NCI-H1092 treated with DMSO at 0.1 percent for 48 hours (cell line): ENCODE measurements at regions not wholly inside any gene's neighbourhood (a gene's known extent, or its start where the extent isn't known, plus 50 kb on each side); places are given as distances from the start of the nearest gene placed in this dataset.
A peak's percentile ranks its signal among the peaks of the same experiment; 100 is the strongest.

Experiments used
- DNase-seq: peaks from one replicate; lab custom pipeline; 2025; lab: John Stamatoyannopoulos, UW

DNA sequence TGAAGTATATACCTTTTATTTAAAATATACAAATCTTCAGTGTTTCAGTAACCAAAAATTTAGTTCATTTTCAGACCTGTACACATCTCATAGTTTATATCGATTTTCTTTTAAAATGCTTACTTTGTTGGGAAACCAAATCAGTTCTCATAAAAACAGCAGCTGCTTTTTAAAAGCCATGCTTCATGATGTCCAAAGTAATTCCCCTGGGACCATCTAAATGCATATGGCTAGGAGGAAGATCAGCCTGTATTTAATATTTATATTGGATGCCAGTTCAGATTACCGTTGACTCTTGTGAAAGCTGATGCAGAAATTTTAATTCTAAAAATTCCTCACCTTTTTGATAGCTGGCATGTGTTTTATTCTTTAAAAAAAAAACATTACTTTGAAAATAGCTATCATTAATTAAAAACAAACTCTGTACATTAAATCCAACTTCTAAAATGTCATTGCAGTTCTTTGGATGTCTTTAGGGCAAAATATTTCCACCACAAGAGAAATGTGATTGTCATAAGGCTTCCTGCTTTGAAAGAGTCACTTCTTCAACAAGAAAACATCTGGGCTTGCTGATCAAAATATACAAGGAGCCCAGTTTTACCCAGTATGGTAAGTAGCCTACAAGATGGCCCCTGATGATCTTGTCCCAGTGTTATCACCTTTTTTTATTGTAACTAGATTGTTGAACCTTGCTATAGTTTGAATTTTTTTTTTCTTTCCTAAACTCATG is 1242.9 kb upstream of the CDH6 start:
- DNase-seq = peak; percentile 49

DNA sequence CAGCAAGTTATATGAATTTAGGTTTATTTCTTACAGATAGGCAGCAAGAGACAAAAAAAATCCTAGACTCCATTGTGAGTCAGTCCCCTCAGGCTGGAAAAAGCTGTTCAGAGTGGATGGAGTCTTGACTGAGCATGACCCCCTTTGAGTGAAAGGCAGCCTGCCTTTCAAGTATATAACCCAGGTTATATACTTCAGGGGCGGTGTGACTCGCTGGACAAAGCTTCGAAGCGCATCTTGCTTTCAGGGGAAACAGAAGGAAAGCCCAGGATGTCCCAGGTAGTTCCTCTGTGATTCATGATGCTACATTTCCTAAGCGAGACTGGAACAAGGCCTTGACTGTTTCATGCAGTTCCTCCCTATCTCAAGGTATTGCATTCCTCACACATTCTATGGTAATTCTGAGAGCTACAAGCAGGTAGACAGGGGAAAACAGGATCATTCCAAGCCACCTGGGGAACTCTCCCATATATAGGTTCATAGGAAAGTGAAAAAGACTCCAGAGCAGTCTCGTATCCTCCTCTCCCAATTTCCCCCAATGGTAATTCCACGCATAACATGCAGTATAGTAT is 1244.1 kb upstream of the CDH6 start:
- no peak for DNase-seq

DNA sequence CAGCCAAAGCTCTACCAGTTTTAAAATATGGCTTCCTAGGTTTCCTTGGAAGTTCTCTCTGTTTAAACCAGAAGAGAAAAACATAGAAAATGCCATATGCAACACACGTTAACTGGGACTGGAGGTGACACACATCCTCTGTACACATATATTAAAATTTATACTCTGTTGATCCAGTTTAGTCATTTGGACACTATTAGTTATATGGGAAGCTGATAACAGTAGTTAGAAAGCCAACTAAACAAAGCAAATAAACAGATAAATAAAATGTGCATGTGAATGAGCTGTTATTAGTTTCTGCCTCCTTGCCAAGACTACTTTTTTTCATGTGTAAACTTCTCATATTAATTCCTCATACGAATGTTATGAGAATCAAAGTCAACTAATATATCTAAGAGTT is 1249.2 kb upstream of the CDH6 start:
- DNase-seq = no peak

DNA sequence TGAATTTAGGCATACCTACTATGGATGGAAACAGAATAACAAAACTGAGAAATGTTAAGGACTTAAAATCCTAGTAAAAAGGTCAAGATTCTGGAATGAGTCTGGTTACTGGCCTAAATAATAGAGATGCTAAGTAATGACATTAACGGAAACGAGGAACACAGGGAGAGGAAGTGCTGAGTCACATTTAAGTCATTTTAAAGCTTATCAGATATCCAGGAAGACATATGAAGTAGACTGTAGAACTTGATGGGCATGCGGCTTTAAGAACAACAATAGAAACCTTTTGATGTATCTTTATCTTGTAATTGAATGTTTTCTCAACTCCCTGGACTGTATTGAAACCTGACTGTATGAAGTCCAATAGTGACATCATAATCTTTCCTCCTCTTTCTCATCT is 1251.4 kb upstream of the CDH6 start:
- DNase-seq = no peak

DNA sequence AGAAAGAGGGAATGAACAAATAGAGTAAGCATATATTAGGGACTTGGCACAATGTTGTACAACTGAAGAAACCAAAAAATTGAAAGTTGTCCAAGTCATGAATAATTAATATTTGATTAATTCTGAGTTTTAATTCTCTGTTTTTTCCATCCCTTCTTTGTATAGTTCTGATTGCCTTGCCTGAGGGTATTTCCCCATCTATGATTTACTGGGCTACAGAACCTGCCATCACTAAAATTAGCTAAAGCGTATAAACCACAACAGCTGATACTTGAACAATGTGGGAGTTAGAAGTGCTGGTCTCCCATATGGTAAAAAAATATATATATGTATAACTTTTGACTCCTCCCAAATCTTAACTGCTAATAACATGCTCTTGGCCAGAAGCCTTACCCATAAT is 1253.5 kb upstream of the CDH6 start:
- no peak for DNase-seq

DNA sequence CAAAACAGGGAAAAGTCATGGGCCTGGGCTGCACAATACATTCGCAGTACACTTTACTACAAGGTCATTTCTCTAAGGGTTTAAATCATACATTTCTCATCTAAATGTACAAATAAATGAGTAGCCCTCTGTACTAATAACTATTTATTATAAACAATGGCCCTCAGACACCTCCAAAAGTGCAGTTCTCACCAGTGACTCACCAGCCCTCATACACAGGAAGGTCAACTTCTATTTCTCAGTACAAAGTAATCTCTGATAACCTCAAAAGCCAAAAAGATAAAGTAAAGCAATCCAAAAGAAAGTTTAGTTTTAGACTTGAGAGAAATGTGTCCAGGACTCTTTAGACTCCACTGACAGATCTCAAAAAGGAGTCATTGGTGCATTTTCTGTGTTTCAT is 1258.1 kb upstream of the CDH6 start:
- DNase-seq = no peak

DNA sequence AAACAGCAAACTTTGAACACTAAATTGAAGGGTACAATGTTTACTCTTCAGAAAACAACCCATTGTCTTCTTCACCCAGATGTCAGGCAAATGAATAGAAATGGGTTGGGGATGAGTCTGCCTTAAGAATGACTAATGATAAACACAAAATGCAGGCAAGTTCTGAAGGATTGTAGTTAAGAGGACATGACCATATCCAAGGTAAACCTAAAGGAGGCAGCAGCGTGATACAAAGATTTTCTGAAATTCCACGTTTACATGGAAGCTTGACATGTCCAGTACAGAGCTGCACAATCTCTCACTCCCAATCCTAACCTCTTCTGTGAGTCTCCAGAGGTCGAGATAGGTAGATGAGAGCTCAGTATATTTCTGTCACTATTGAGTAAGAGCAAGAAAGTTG is 1263.2 kb upstream of the CDH6 start:
- DNase-seq = no peak

DNA sequence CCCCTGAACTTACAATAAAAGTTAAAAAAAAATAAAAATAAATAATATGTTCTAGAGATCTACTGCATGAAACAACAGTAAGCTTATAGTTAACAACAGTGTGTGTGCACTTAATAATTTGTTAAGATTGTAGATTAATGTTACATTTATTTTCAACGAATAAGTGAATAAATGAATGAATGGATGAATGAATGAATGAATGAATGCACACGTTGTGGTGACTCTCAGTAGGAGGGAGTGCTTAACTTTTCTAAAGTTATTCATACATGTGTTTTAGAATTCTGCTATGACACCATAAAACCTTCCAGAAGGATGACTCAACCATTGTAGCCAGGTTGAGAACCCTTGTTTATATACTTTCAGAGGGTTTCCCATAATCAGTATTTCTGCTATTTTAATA is 1269.4 kb upstream of the CDH6 start:
- DNase-seq = no peak

DNA sequence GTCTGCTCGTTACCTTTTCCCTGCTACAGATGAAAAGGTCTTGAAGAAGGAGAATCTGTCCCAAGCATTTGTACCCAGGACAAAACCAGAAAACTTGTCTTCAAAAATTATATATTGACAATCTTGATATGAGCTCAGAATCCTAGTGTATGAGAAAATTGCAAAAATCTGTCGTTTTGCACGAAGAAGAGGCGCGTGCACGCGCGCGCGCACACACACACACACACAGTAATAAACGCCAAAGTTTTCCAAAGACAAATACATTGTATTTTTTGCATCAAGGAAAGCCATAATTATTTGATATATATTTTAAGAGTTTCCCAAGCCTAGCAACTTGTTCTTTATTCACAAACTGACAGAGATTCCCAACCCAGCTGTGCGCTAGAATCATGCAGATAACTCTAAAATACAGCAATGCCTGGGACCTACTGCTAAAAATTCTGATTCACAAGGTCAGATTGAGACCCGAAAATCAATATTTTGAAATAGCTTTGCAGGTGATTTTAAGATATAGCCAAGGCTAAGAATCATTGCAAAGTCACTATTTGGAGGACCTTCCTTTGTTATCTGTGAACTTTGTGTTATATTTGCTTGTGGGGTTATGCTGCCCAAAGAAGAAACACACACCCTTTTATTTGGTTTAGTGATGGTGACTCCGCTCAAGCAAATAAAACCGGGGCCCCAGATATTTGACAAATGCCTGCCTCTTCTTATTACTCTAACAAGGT is 1287.7 kb upstream of the CDH6 start:
- no peak for DNase-seq

DNA sequence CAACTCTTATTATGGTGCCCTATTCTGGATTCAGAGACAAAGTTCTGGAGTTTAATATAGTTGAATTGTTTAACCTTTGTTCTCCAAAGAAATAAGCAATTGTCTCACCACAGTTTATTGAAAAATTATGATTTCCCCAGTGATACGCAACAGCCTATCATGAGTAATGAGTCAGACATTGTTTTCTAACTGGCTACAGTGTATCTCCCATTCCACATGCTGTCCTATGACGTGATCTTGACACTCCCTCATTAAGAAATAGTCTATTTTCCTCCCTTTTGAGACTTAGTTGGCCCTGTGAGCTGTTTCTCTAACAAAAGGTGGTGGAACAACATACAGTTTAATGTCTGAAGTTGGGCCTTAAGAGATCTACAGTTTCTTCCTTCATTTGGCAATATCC is 1290.6 kb upstream of the CDH6 start:
- no peak for DNase-seq

DNA sequence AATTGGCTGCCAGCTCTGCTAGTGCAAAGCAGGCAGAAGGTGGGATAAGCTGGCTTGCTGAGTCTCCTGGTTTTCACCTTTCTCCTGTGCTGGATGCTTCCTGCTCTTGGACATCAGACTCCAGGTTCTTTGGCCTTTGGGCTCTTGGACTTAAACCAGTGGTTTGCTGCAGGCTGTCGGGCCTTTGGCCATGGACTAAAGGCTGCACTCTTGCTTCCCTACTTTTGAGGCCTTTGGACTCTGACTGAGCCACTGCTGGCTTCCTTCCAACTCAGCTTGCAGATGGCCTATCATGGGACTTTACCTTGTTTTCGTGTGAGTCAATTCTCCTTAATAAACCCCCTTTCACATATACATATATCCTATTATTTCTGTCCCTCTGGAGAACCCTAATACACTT is 1293.9 kb upstream of the CDH6 start:
- DNase-seq = no peak

DNA sequence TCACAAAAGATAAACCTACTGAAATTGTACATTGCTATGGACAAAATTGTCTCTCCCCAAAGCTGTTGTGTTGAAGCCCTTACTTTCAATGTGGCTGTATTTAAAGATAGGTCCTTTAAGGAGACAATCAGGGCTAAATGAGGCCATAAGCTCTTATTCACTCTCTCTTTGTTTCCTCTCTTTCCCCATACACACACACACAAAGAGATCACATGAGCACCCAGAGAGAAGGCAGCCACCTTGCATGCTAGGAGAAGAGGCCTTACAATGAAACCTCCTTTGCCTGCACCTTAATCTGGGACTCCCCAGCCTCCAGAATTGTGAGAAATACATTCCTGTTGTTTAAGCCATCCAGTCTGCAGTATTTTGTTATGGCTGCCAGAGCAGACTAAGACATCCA is 1295.6 kb upstream of the CDH6 start:
- DNase-seq = no peak

DNA sequence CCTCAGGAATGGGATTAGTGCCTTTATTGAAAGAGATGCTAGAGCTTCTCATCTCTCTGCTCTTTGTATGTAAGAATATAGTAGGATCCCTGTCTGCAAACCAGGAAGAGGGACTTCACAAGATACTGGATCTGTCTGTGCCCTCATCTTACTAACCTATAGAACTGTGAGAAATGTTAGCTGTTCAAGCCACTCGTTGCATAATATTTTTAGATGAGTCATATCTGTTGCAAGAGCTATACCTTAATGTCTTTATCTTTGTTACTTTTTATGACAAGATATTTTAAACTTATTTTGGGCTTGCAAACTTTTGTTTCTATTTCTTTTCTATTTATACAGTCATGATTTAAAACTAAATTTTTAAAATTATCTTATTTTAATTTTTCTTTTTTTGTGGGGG is 1296.8 kb upstream of the CDH6 start:
- DNase-seq = no peak

DNA sequence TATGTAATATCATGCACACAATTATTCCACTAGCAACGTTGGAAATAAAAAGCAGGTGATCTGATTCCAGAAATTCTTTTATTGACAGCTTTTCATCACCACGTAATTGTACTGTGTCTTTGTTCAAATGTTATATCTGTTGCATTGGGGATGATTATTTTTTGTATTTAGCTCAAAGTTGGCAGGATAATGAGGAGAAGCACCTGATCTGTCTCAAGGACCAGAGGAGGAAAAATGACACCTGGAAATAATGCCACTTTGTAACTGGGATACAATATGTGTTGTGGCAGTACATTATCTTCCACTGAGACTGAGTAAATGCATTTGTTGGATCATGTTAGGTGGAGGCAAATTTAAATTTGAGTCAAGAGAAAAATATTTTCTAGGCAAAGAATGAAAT is 1298.8 kb upstream of the CDH6 start:
- no peak for DNase-seq

DNA sequence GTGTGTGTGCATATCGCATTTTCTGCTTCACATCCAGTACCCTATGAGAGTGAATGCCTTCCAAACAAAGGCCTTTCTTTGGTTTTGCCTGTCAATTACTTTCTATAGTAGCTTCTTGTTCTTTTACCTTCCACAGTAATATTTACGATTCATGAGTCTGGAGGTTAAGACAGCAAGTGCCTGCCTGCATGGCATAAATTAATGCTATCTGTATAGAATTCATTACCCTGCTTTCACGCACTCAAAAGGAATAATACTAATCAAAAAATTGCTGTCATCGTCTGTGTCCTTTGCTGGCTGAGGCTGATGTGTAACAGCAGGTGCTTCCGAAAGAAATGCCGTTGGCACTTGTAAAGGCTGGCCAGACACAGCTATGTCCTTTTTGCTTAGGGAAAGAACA is 1304.4 kb upstream of the CDH6 start:
- DNase-seq = no peak

DNA sequence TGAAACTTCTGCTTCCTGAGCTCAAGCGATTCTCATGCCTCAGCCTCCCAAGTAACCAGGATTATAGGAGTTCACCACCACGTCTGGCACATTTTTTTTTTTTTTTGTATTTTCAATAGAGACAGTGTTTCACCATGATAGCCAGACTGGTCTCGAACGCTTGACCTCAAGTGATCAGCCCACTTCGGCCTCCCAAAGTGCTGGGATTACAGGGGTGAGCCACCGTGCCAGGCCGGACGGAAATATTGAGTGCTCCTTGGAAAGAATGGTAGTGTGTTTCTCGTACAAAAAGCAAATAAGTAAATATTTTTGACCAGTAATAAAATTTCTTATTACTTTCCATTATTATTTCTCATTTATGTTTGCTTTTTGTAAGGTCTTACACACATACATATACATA is 1307.9 kb upstream of the CDH6 start:
- no peak for DNase-seq

DNA sequence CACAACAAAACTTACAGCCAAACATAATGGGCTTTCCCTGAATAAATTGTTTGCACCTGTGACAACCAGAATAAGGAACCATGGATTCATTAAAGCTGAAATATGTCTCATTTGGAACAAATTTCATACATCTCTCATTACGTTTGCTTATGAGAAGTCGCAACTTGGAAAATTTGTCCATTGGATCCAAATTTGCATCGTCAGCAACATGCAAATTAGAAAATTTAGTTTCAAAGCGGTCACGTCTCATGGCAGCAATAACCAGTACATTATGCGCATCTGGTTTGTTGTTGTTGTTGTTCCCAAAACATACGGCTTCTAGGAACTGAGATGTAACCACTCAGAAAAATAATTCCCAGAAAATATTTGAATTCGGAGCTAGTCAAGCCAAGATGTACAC is 1311.5 kb upstream of the CDH6 start:
- DNase-seq = no peak

DNA sequence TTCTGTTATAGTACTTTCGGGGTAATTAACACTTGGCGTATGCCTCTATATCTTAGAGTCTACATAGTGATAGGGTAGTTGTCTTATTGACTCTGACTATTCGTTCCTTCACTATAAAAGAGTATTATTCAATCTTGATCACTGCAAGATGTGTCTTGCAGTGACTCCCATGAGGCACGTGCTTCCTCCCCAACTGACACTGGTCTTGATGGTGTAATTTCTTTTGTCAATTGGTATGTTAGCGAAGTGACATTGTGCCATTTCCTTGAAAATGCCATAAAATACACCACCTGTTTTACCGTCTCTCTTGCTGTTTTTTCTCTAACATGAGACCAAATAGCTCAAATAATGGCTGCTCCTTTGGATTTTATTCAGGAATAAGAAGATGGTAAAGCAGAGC is 1314.1 kb upstream of the CDH6 start:
- DNase-seq = no peak

DNA sequence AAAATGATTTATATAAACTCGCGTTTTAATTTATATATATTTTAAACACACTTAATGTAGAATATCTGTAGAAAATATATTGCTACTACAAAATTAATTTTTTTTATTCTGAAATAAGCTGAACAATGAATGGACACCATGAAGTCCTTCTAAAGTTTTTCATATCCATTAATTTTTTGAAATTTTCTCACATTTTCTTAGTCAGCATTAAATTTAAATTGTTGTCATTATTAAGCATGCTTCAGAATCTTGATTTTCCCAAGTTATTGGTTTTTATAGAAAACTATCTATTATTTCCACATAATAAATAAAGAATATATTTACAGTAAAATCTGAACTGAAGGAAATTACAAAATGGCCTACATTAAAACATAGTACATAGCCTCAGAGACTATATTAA is 1314.9 kb upstream of the CDH6 start:
- DNase-seq = no peak

DNA sequence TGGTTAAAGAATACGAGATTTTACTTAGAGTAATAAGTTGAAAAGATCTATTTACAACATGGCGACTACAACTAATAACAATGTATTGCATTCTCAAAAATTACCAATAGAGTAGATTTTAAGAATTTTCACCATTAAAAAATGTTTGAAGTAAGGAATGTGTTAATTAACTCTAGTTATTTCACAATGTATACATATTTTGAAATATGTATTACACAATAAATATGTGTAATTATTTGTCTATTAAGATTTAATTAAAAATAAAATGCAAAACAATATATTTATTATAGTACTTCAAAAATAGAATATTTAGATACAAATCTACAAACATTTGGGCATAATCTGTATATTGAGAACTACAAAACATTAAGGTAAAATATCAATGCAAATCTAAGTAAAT is 1326.3 kb upstream of the CDH6 start:
- no peak for DNase-seq

DNA sequence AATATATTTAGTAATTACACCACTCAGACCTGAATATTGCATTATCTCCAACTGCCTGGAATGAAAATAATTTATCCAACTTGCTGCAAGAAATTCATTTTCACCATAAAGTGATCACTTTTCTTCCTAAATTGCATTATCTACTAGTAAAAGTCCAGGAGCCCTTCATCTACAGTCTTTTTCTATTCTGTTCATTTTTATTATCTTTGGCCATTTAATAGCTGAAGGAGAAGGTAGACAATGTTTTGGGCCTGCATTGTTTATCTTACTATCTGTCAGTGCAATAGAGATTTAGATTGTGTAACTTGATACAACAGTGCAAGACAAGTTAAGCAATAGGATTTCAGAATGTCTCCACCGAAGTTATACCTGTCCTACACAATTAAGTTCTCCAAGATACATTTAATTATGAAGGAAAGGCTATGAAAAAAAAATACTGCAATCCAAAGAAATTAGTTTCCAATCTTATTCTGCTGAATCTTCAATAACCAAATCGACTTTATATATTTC is 1339.7 kb upstream of the CDH6 start:
- DNase-seq = no peak

DNA sequence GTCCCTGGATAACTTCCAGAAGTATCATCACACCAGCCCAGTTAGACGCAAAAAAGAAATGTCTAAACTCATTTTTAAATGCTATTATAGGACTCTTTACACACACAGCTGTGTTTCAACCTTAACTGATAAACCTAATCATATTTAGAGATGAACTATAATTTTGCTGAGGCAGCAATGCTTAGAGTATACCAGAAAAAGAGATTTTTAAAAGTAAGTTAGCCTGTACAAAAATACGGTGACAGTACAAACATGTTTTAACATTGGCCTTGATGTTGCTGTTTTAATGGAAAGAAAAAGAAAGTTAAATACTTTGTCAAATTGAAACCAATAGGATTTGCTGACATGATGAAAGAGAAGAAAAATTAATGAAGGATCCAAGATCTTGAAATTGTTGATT is 1341.2 kb upstream of the CDH6 start:
- DNase-seq = no peak

DNA sequence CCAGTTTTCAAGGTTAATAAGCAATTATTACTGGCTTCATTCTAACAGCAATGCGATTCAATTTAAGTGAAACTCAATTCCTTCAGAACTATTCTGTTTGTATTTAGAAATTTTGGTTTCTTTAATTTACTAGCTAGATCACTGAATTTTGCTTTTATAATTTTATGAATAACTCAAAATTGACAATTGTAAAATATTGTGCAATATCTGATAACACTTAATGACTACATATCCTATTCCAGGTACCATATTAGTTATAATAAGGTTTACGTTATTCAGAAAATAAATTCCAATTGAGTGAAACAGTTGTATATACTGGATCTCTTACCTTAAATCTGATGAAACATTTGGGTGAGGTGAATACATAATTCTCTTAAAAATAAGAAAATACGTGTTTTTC is 1348.3 kb upstream of the CDH6 start:
- no peak for DNase-seq

DNA sequence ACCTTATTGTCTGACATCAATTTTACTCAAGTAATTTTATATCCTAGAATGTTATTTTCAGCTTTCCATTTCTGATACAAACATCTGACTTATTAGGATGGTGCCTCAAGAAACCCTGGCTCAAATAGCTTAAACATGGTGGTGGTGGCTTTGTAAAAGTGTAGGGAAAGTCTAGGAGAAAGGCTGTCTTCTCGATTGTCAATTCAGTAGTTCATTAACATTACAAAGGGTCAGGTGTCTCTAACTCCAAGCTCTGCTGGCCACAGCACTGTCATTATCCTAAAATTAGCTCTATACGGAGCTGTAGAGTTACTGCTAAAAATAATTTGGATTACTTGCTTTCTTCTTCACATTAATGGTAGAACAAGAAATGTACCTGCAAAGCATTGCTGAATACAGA is 1360.1 kb upstream of the CDH6 start:
- DNase-seq = no peak
